ENCODE measurements at regions not wholly inside any gene's neighbourhood (a gene's known extent, or its start where the extent isn't known, plus 50 kb on each side); places are given as distances from the start of the nearest gene placed in this dataset.

DNA sequence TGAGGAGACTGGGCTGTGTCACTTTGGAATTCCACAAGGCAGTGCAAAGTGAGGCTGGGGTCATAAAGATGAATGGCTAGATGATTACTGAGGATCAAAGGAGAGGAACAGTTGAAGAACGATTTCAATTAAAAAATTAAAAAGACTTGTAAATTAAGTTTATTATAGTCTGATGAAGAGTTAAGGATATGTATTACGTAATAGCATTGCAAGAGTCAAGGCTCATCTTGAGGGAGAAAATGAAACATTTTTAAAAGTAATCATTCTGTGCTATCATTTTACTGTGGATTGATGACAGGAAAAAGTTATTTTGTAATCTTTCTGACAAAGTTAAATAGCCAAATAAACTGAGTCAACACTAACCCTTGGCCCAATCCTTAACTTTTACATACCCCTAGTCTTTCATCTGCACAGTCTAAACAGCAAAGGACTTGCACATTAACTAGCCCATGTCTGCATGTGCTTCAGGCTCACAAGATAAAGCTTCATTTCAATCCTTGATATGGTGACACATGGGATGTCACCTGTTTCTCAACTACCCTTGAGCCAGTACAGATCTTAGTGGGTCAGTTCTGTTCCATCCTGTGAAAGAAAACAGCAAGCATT, 465.5 kb upstream of the CTSO start:
- no peaks in the 10 kb centered on the region for H3K79me2 ChIP-seq (ENCODE audit: insufficient read depth, low read length)
- no peaks in the 10 kb centered on the region for H3K9me3 ChIP-seq (ENCODE audit: control insufficient read depth in 1 of 2, insufficient read depth in 1 of 2, low read depth in 1 of 2, low read length in 2 of 2)
- H3K9ac ChIP-seq (ENCODE audit: low read length) = no peak overlapping the region
- POLR2A ChIA-PET = no interaction called here
- no TSS peak for BruUV-seq (replicated peaks)
- H4K20me1 ChIP-seq (ENCODE audit: insufficient read depth) = no peaks in the 10 kb centered on the region
- CTCF ChIA-PET = no interaction called here
- H3K36me3 ChIP-seq (ENCODE audit: control insufficient read depth in 1 of 2, insufficient read depth in 2 of 2, low read length in 2 of 2) = no peaks in the 10 kb centered on the region
- RAD21 ChIA-PET (ENCODE audit: low non-redundant PET in 1 of 2, low total read pairs in 2 of 2, uncharacterized antibody in 2 of 2, unreplicated experiment in 2 of 2) = no interaction called here
- DNase-seq (ENCODE audit: low read depth, low spot score) (no peak), ATAC-seq (no peak)
- H3K27ac ChIP-seq (ENCODE audit: low read depth, low read length) = no peak overlapping the region
- H2AFZ ChIP-seq (ENCODE audit: low read depth, low read length, poor library complexity, severe bottlenecking) = no peak overlapping the region
- TF ChIP-seq SRF (IDR thresholded peaks at IDR 0.05; ENCODE audit: low read depth) (no peak), POLR2A (IDR thresholded peaks at IDR 0.05; ENCODE audit: borderline replicate concordance, extremely low read depth, insufficient read depth, insufficient read length) (no peak), CEBPB (IDR thresholded peaks at IDR 0.05; ENCODE audit: low read depth) (no peak), ZNF274 (IDR thresholded peaks at IDR 0.05; ENCODE audit: low read depth, low read length) (no peak)
- TF ChIP-seq, protein P1, sequence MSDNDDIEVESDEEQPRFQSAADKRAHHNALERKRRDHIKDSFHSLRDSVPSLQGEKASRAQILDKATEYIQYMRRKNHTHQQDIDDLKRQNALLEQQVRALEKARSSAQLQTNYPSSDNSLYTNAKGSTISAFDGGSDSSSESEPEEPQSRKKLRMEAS (IDR thresholded peaks at IDR 0.05) = no peak
- no peaks in the 10 kb centered on the region for H3K27me3 ChIP-seq (ENCODE audit: insufficient read depth, low read length)
- intact Hi-C loops (cut with micrococcal nuclease) = no loop called here
- H3K4me2 ChIP-seq (ENCODE audit: low read length) = no peak overlapping the region
- no peak overlapping the region for H3K4me3 ChIP-seq (replicated peaks in 1 of 2; ENCODE audit: low read depth in 1 of 2, low read length in 2 of 2)
- no peaks in the 10 kb centered on the region for H3K4me1 ChIP-seq (ENCODE audit: control insufficient read depth in 1 of 2, insufficient read depth in 2 of 2, low read length in 2 of 2)
- no peaks in the 10 kb centered on the region for H3K9me2 ChIP-seq (ENCODE audit: insufficient read depth)

DNA sequence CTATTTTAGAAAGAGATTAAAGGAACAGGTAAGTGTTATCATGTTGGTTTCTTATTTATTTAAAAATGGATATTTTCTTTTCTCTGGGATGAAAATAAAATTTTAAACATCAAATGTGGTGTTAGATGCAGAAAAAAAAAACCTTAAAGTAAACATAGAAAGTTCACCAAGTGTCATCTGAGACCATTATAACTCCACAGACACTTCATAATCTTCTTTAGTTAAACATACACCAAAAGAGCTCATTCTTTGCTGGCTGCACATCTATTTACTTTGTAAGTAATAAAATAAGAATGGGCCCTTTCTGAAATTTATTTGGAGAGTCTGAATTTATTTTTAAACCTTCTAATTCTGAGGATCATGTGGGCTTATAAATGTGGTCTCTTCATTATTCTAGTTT, 460.7 kb upstream of the CTSO start:
- no peaks in the 10 kb centered on the region for H3K79me2 ChIP-seq (ENCODE audit: insufficient read depth, low read length)
- no peaks in the 10 kb centered on the region for H3K27me3 ChIP-seq (ENCODE audit: insufficient read depth, low read length)
- H4K20me1 ChIP-seq (ENCODE audit: insufficient read depth) = no peaks in the 10 kb centered on the region
- no peaks in the 10 kb centered on the region for H3K9me3 ChIP-seq (ENCODE audit: control insufficient read depth in 1 of 2, insufficient read depth in 1 of 2, low read depth in 1 of 2, low read length in 2 of 2)
- no peak overlapping the region for H3K4me3 ChIP-seq (replicated peaks in 1 of 2; ENCODE audit: low read depth in 1 of 2, low read length in 2 of 2)
- no peak overlapping the region for H2AFZ ChIP-seq (ENCODE audit: low read depth, low read length, poor library complexity, severe bottlenecking)
- ChIA-PET CTCF (no interaction called here), POLR2A (no interaction called here), RAD21 (ENCODE audit: low non-redundant PET in 1 of 2, low total read pairs in 2 of 2, uncharacterized antibody in 2 of 2, unreplicated experiment in 2 of 2) (no interaction called here)
- intact Hi-C loops (cut with micrococcal nuclease) = no loop called here
- DNase-seq (ENCODE audit: low read depth, low spot score) (no peak), ATAC-seq (no peak)
- no peaks in the 10 kb centered on the region for H3K9me2 ChIP-seq (ENCODE audit: insufficient read depth)
- no peaks in the 10 kb centered on the region for H3K4me1 ChIP-seq (ENCODE audit: control insufficient read depth in 1 of 2, insufficient read depth in 2 of 2, low read length in 2 of 2)
- no peak overlapping the region for H3K27ac ChIP-seq (ENCODE audit: low read depth, low read length)
- no peak overlapping the region for H3K4me2 ChIP-seq (ENCODE audit: low read length)
- H3K36me3 ChIP-seq (ENCODE audit: control insufficient read depth in 1 of 2, insufficient read depth in 2 of 2, low read length in 2 of 2) = no peaks in the 10 kb centered on the region
- no peak overlapping the region for H3K9ac ChIP-seq (ENCODE audit: low read length)
- BruUV-seq (replicated peaks) = no TSS peak
- TF ChIP-seq, protein P2, sequence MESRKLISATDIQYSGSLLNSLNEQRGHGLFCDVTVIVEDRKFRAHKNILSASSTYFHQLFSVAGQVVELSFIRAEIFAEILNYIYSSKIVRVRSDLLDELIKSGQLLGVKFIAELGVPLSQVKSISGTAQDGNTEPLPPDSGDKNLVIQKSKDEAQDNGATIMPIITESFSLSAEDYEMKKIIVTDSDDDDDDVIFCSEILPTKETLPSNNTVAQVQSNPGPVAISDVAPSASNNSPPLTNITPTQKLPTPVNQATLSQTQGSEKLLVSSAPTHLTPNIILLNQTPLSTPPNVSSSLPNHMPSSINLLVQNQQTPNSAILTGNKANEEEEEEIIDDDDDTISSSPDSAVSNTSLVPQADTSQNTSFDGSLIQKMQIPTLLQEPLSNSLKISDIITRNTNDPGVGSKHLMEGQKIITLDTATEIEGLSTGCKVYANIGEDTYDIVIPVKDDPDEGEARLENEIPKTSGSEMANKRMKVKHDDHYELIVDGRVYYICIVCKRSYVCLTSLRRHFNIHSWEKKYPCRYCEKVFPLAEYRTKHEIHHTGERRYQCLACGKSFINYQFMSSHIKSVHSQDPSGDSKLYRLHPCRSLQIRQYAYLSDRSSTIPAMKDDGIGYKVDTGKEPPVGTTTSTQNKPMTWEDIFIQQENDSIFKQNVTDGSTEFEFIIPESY (IDR thresholded peaks at IDR 0.05; ENCODE audit: extremely low read depth, insufficient replicate concordance, low read length) = no peak
- TF ChIP-seq, protein P3, sequence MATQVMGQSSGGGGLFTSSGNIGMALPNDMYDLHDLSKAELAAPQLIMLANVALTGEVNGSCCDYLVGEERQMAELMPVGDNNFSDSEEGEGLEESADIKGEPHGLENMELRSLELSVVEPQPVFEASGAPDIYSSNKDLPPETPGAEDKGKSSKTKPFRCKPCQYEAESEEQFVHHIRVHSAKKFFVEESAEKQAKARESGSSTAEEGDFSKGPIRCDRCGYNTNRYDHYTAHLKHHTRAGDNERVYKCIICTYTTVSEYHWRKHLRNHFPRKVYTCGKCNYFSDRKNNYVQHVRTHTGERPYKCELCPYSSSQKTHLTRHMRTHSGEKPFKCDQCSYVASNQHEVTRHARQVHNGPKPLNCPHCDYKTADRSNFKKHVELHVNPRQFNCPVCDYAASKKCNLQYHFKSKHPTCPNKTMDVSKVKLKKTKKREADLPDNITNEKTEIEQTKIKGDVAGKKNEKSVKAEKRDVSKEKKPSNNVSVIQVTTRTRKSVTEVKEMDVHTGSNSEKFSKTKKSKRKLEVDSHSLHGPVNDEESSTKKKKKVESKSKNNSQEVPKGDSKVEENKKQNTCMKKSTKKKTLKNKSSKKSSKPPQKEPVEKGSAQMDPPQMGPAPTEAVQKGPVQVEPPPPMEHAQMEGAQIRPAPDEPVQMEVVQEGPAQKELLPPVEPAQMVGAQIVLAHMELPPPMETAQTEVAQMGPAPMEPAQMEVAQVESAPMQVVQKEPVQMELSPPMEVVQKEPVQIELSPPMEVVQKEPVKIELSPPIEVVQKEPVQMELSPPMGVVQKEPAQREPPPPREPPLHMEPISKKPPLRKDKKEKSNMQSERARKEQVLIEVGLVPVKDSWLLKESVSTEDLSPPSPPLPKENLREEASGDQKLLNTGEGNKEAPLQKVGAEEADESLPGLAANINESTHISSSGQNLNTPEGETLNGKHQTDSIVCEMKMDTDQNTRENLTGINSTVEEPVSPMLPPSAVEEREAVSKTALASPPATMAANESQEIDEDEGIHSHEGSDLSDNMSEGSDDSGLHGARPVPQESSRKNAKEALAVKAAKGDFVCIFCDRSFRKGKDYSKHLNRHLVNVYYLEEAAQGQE (IDR thresholded peaks at IDR 0.05; ENCODE audit: low read depth) = no peak
- TF ChIP-seq TCF7L2 (IDR thresholded peaks at IDR 0.05; ENCODE audit: borderline replicate concordance, extremely low read depth, insufficient read depth, insufficient read length) = no peak
- TF ChIP-seq, protein P4, sequence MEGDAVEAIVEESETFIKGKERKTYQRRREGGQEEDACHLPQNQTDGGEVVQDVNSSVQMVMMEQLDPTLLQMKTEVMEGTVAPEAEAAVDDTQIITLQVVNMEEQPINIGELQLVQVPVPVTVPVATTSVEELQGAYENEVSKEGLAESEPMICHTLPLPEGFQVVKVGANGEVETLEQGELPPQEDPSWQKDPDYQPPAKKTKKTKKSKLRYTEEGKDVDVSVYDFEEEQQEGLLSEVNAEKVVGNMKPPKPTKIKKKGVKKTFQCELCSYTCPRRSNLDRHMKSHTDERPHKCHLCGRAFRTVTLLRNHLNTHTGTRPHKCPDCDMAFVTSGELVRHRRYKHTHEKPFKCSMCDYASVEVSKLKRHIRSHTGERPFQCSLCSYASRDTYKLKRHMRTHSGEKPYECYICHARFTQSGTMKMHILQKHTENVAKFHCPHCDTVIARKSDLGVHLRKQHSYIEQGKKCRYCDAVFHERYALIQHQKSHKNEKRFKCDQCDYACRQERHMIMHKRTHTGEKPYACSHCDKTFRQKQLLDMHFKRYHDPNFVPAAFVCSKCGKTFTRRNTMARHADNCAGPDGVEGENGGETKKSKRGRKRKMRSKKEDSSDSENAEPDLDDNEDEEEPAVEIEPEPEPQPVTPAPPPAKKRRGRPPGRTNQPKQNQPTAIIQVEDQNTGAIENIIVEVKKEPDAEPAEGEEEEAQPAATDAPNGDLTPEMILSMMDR (IDR thresholded peaks at IDR 0.05 in 2 of 3, conservative IDR thresholded peaks at IDR 0.05 in 1 of 3; ENCODE audit: borderline replicate concordance in 1 of 3, insufficient read depth in 1 of 3, low read depth in 2 of 3, low read length in 2 of 3) = no peak
- no peak for TF ChIP-seq POLR2A (IDR thresholded peaks at IDR 0.05; ENCODE audit: borderline replicate concordance, extremely low read depth, insufficient read depth, insufficient read length)
- no peak for TF ChIP-seq JUND (IDR thresholded peaks at IDR 0.05)
- no peak for TF ChIP-seq ELF1 (IDR thresholded peaks at IDR 0.05; ENCODE audit: borderline replicate concordance, low read depth)
- TF ChIP-seq ZNF274 (IDR thresholded peaks at IDR 0.05; ENCODE audit: low read depth, low read length) = no peak
- TF ChIP-seq SP1 (IDR thresholded peaks at IDR 0.05; ENCODE audit: low read depth) = no peak
- no peak for TF ChIP-seq SIN3A (IDR thresholded peaks at IDR 0.05; ENCODE audit: low read depth)

Data from HCT116 (cell line).